ENCODE measurements at regions not wholly inside any gene's neighbourhood (a gene's known extent, or its start where the extent isn't known, plus 50 kb on each side); places are given as distances from the start of the nearest gene placed in this dataset.
"Not testable (repeated sequence)": the region's sequence is repeated elsewhere in the genome, so short reads cannot be mapped to it uniquely, and the experiment has no call there.

DNA sequence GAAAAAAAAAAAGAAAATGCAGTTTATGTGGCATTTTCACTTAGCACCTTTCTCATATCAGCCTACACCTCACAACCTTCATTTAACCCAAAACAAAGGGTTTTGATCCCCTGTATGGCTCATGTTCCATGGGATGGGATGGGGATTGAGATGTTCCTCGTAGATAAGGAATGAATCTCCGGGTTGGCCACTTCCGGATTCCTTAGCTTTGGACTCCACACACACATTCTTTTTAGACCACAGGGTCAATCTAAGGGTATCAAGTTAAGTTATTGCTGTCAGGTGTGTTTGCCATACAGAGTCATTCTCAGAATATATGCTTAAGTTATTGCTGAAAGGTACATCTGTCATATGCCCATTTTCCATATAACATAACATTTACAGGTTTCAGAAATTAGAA, 301.4 kb upstream of the TGFBR2 start:
- DNase-seq, result no peak

DNA sequence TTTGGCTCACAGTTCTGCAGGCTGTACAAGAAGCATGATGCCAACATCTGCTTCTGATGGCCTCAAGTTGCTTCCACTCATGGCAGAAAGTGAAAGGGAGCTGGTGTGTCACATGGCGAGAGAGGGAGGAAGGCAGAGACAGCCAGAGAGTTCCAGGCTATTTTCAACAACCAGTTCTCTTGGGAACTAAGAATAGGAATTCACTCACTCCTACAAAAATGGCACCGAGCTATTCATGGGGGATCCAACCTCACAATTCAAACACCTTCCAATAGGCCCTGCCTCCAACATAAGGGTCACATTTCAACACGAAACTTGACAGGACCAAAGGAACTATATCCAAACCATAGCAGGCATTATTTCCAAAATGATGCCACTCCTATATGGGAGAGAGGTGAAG, 299.5 kb upstream of the TGFBR2 start:
- DNase-seq, result no peak

DNA sequence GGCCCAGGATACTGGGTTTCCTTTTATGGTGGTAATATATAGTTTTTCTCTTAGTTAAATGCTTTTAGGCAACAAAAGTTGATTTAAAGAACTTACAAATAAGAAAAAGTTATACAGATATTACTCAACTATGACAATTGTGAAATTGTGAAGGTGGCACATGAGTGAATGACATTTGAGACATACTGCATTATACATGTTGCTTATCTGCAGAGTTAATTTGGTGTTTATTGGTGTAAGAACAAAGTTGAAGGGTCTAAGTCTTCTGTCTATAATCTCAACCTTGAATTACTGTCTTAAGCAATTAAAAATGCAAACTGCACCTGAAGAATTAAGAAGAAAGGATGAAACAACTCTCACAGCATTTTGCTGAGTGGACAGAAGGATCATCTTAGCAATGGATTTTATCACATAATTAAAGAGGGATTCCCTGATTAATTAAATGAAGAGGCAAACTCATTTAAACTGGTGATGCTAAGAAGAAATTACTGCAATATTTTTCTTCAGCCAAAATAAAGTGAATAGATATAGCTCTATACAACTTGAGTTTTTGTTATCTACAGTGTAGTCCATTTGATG, 298.9 kb upstream of the TGFBR2 start:
- DNase-seq, result no peak

GRCh38 chr3:30308131-30308530, 298.3 kb upstream of the TGFBR2 start:
- no peak for DNase-seq

GRCh38 chr3:30309961-30310954, 296.1 kb upstream of the TGFBR2 start:
- no peak for DNase-seq

DNA sequence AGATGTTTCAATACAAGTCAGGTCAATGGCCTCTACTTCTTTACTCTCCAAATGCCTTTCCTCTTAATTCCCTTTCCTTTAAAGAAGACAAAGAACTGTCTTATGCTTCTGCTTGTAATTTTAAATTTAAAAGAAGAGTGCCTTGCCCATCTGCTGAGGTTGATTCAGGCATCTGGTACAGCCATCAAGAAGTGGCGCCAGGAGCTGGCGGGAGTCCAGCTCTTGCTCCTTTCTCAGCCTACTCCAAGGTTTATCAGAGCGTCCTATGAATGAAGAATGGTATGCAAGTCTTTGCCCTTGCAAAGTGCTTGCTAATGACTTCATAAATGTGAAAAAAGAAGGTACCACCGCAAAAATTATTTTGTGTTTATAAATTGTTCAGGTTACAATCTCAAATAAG, 294.6 kb upstream of the TGFBR2 start:
- no peak for DNase-seq

DNA sequence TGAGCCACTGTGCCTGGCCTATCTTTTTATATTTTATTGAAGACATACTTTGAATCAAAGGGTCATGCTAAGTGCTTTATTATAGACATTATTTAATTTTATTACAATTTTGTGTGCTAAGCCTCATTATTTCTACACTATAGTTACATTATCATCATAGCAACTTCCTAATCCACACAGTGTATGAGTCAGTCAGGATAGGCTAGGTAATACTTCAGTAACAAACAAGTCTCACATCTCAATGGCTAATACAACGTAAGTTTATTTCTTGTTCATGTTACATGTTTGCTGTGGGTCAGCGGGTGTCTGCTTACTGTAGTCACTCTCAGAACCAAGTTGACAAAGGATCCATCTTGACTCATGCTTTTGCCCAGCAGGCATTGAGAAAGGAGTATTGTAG, 292.6 kb upstream of the TGFBR2 start:
- no peak for DNase-seq

GRCh38 chr3:30314757-30315325, 291.6 kb upstream of the TGFBR2 start:
- DNase-seq, result no peak

DNA sequence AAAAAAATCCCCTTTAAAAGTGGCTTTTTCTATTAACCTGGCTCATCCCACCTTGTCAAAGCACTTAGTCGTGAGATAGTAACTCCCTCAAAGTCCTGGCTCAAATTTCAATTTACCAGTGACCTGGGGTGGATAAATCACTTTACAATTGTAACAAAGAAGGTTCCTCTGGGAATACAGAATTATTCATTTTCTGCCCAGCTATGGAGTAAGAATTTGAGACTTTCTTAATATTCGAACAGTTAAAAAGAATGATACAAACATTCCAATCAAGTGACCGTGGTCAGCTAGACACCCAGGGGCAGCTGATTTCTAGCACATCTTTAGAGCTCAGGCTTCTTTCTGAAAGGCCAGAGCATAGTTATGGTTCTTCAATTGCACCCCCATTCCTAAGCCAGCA, 291.0 kb upstream of the TGFBR2 start:
- DNase-seq, result no peak

GRCh38 chr3:30317561-30317960, 288.8 kb upstream of the TGFBR2 start:
- DNase-seq, result no peak

DNA sequence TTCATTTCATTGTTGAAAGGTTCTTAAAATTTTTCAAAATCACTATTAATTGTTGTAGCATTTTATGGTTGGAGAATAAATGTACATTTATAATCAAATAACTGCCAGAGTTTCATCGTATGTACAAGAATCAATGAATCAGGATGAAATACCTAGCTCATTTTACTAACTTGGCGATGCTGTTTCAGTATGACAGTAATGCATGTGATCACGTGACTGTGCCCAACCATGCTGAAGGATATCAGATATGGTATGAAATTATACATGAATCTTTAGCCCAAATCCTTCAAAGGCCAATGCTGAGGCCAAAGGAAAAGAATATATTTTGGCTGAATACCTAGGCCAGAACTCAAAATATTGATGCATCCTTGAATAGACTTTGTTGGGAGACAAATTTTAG, 288.3 kb upstream of the TGFBR2 start:
- no peak for DNase-seq

DNA sequence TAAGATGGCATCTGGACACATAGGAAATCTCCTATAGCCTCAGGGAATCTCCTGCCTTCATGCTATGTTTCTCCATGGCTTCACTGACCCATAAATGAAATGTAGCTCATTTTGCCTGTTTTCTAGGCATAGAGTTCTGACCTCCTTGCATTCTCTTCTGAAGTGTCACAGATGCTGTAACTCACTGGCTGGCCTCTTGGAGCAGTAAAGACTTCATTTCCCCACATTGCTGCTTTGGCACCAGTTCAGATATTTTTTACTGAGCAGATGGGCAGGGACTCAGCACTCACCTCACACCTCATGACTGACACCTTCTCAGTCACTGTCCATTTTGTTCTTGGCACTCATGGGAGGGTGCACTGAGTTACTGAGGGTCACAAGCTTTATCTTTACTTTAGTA, 286.7 kb upstream of the TGFBR2 start:
- peak; percentile 4 for DNase-seq

DNA sequence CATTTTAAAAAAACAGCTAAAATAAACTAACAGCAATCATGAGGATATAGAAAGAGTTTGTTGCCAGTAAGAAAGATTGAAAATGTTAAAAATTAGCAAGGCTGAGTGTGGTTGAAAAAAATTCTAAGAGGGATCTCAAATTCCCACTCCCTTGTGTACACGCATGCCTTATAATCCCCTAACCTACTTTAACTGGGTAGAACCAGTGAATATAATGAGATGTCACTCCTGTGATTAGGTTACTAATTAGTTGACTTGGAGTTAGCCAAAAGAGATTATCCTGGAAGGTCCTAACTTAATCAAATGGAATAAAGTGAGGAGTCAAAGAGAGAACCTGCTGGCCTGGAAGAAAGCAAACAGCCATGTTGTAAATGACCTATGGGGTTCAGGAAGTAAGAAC, 286.0 kb upstream of the TGFBR2 start:
- no peak for DNase-seq

- no peak for DNase-seq
Measured at GRCh38 chr3:30321065-30321464, 285.3 kb upstream of the TGFBR2 start.

DNA sequence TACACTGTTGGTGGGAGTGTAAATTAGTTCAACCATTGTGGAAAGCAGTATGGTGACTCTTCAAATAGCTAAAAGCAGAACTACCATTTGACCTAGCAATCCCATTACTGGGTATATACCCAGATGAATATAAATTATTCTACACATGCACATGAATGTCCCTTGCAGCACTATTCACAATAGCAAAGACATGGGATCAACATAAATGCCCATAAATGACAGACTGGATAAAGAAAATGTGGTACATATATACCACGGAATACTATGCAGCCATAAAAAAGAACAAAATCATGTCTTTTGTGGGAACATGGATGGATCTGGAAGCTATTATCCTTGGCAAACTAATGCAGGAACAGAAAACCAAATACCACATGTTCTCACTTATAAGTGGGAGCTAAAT, 282.8 kb upstream of the TGFBR2 start:
- not testable (repeated sequence) for DNase-seq

DNA sequence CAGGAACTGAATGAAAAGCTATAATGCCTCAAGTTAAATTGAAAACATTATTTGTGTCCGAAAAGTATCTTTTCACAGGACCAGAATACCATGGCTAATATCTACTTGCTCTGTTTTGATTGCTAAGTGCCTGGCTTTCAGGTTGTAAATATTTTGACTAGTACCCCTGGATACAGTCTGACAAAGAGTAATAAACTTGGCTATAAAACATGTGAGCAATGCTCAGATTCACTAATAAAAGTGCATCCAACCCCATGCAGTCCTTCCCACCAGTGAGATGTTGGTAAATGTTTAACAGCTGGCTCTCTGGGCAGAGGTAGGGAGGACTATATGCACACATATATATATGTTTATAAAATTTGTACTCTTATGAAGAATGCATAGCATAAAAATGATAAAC, 281.8 kb upstream of the TGFBR2 start:
- no peak for DNase-seq

- not testable (repeated sequence) for DNase-seq
Measured at GRCh38 chr3:30327976-30328375, 278.4 kb upstream of the TGFBR2 start.

DNA sequence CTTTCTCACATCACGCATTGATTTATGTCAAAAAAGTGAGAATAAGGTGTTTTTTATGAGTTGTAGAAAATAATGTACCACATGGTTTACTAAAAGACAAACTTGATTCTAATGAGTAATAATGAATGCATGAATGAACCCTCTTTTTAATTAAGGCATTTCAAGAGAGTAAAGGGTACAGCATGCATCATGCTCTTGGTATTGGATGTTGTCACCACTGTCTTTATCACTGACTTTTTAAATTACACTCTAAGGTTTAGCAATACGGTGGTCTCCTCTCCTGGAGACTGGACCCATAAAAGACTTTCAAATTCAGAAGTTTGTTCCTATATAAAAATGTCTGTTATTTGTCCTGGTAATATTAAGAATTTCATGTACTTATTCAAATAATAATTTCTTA, 277.5 kb upstream of the TGFBR2 start:
- not testable (repeated sequence) for DNase-seq

GRCh38 chr3:30331519-30331918, 274.9 kb upstream of the TGFBR2 start:
- no peak for DNase-seq

- DNase-seq, result no peak
Measured at GRCh38 chr3:30332196-30333021, 274.0 kb upstream of the TGFBR2 start.

GRCh38 chr3:30333143-30333542, 273.3 kb upstream of the TGFBR2 start:
- no peak for DNase-seq

GRCh38 chr3:30333903-30334302, 272.5 kb upstream of the TGFBR2 start:
- no peak for DNase-seq

GRCh38 chr3:30340500-30340899, 265.9 kb upstream of the TGFBR2 start:
- no peak for DNase-seq

Data from stimulated activated CD4-positive, alpha-beta T cell treated with anti-CD3 and anti-CD28 coated beads, Interleukin-12 subunit alpha, Interleukin-12 subunit beta, amount 100 ng/mL, for 4 hours (primary cell).